T-cell (primary cell): ENCODE measurements at regions not wholly inside any gene's neighbourhood (a gene's known extent, or its start where the extent isn't known, plus 50 kb on each side); places are given as distances from the start of the nearest gene placed in this dataset.

Source experiments
- ATAC-seq, 4 experiments: fragments of 200-7000 bp in 3 of 4; fragments of 150-1000 bp in 1 of 4; cut with Tn5 transposase; replicated peaks in 1 of 4; 1 replicate in 3 of 4; 2 replicates in 1 of 4; pipeline ENCODE4 v1.10.0; 2021; ENCODE audit warnings: moderate library complexity in 3 of 4, mild to moderate bottlenecking in 2 of 4, moderate number of reproducible peaks in 1 of 4
- CTCF ChIA-PET, 2 donors: fragments of 300-600 bp; sonication (Branson Sonifier 250); formaldehyde crosslinking; loops; one replicate each; lab custom pipeline; 2022; ENCODE audit warnings: antibody characterized with exemption in 2 of 2; lab: Charles Lee
- POLR2A ChIA-PET, 2 donors: fragments of 300-600 bp; sonication (Branson Sonifier 250); formaldehyde crosslinking; loops; one replicate each; lab custom pipeline; 2022; ENCODE audit warnings: antibody characterized with exemption in 2 of 2; lab: Charles Lee
- DNase-seq, 35 experiments: peaks; one replicate each; pipeline versions ENCODE4 v3.0.0 to v3.0.0-alpha.2; 2013 to 2023
- H3K27ac ChIP-seq: one replicate; pipeline ENCODE4 v1.5.1; 2013; ENCODE audit warnings: low read length
- H3K27me3 ChIP-seq, 2 experiments: replicated peaks in 1 of 2; 1 replicate in 1 of 2; 2 replicates in 1 of 2; pipeline versions ENCODE4 v1.6.1 to v1.7.0; 2013; ENCODE audit warnings: low read length in 1 of 2, mixed read lengths in 1 of 2; ENCODE audit not compliant: control insufficient read depth in 2 of 2, insufficient read depth in 2 of 2; ENCODE audit errors: extremely low read depth in 1 of 2
- H3K36me3 ChIP-seq, 2 donors: 1 replicate in 1 of 2; 2 replicates in 1 of 2; pipeline versions ENCODE4 v1.6.1 to v1.7.0; 2013; ENCODE audit warnings: low read length in 1 of 2; ENCODE audit not compliant: control insufficient read depth in 2 of 2, insufficient read depth in 1 of 2; ENCODE audit errors: extremely low read depth in 1 of 2
- H3K4me1 ChIP-seq, 2 experiments: 1 replicate in 1 of 2; 2 replicates in 1 of 2; pipeline versions ENCODE4 v1.6.1 to v1.7.0; 2013; ENCODE audit warnings: low read length in 2 of 2, mixed read lengths in 1 of 2; ENCODE audit not compliant: insufficient read depth in 2 of 2, control insufficient read depth in 1 of 2; ENCODE audit errors: extremely low read depth in 1 of 2
- H3K4me3 ChIP-seq, 2 donors: 1 replicate in 1 of 2; 2 replicates in 1 of 2; pipeline versions ENCODE4 v1.5.1 to v1.7.0; 2013; ENCODE audit warnings: mild to moderate bottlenecking in 2 of 2, low read length in 1 of 2, moderate library complexity in 1 of 2; ENCODE audit not compliant: control insufficient read depth in 1 of 2; ENCODE audit errors: extremely low read depth in 1 of 2
- H3K9me3 ChIP-seq: 2 replicates; pipeline ENCODE4 v1.7.0; 2013
- H3K27ac Mint-ChIP-seq, 2 donors: one replicate each; pipeline ENCODE4 v1.8.0; 2020 to 2021; ENCODE audit warnings: mild to moderate bottlenecking in 2 of 2, mixed read lengths in 2 of 2
- H3K27me3 Mint-ChIP-seq, 2 donors: one replicate each; pipeline ENCODE4 v1.8.0; 2021 to 2022; ENCODE audit warnings: mixed read lengths in 2 of 2
- H3K36me3 Mint-ChIP-seq: one replicate; pipeline ENCODE4 v1.8.0; 2021; ENCODE audit warnings: mixed read lengths
- H3K4me1 Mint-ChIP-seq, 3 donors: one replicate each; pipeline ENCODE4 v1.8.0; 2020 to 2022; ENCODE audit warnings: mixed read lengths in 3 of 3, mild to moderate bottlenecking in 1 of 3
- H3K4me3 Mint-ChIP-seq, 3 donors: one replicate each; pipeline ENCODE4 v1.8.0; 2020 to 2022; ENCODE audit warnings: mild to moderate bottlenecking in 3 of 3, mixed read lengths in 3 of 3, moderate library complexity in 3 of 3
- H3K9me3 Mint-ChIP-seq, 3 donors: one replicate each; pipeline ENCODE4 v1.8.0; 2020 to 2022; ENCODE audit warnings: mixed read lengths in 3 of 3
- WGBS: methylation state at CpG from one replicate; pipeline ENCODE4 v1.1.5; 2013; ENCODE audit warnings: missing lambda C conversion rate; ENCODE audit not compliant: insufficient coverage; 5-methylcytosine and 5-hydroxymethylcytosine counted together

- no peak overlapping the region for H3K4me3 Mint-ChIP-seq
Observed at GRCh38 chr2:19435815-19436214, 77.4 kb upstream of the OSR1 start.

DNA sequence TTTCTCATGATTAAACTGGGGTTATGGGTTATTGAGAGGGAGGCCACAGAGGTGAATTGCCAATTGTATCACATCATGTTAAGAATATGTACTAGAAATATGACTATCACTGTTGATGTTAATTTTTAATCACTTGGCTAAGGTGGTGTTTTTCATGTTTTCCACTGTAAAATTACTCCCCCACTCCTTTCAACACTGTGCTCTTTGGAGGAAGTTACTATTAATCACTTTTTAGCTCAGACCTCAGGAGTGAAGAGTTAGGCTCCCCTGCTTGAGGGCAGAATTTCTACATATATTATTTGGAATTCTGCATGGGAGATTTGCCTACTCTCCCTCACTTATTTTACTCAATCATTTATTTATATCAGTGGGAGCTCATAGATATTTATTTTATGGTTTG lies 76.0 kb upstream of the OSR1 start:
- Mint-ChIP-seq H3K4me3 (no peak overlapping the region), H3K27me3 (peaks cover 12 to 29% of the 10 kb centered on the region in 2 donors), H3K36me3 (no peaks in the 10 kb centered on the region), H3K27ac (no peak overlapping the region), H3K4me1 (no peaks in the 10 kb centered on the region), H3K9me3 (no peaks in the 10 kb centered on the region)
- Histone ChIP-seq H3K27me3 (no peaks in the 10 kb centered on the region), H3K4me3 (no peak overlapping the region), H3K4me1 (no peaks in the 10 kb centered on the region), H3K9me3 (no peaks in the 10 kb centered on the region), H3K27ac (no peak overlapping the region), H3K36me3 (no peaks in the 10 kb centered on the region)
- no peak for ATAC-seq
- DNase-seq = no peak
- ChIA-PET CTCF (no interaction called here), POLR2A (no interaction called here)

More at GRCh38 chr2:19435815-19436214, 77.4 kb upstream of the OSR1 start:
- CTCF ChIA-PET = no interaction called here
- Histone ChIP-seq H3K36me3 (no peaks in the 10 kb centered on the region), H3K27me3 (peaks cover 0 to 2% of the 10 kb centered on the region in 2 experiments), H3K4me3 (no peak overlapping the region), H3K9me3 (no peaks in the 10 kb centered on the region), H3K4me1 (no peaks in the 10 kb centered on the region), H3K27ac (no peak overlapping the region)
- H3K4me1 Mint-ChIP-seq = no peaks in the 10 kb centered on the region
- 0% methylated on average over 1 of the region's 1 CpG for WGBS
- H3K36me3 Mint-ChIP-seq = no peaks in the 10 kb centered on the region
- ATAC-seq = no peak
- H3K27ac Mint-ChIP-seq = no peak overlapping the region
- peaks cover 12 to 35% of the 10 kb centered on the region in 2 donors for H3K27me3 Mint-ChIP-seq
- DNase-seq = no peak
- H3K9me3 Mint-ChIP-seq = no peaks in the 10 kb centered on the region
- POLR2A ChIA-PET = no interaction called here

GRCh38 chr2:19426941-19427340 lies 68.5 kb upstream of the OSR1 start:
- POLR2A ChIA-PET = no interaction called here

DNA sequence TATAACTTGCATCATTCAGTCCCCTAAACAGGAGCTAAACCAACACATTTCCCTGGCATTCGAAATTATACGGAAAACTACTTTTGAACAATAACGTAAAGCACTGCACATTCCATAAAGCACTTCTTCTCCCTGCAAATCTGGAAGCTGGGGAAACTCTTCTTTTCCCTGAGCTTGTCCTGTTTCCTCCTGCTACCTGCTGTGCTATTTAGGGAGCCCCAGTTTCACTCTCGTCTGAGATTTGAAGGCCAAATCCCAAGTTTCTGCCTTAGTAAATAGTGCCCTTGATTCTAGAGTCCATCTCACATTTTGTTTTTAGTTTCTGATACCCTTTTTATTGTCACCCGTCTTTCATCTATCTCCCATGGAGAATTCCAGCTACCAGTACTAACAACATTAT lies 67.7 kb upstream of the OSR1 start:
- ATAC-seq = no peak
- no peak for DNase-seq
- Mint-ChIP-seq H3K4me3 (no peak overlapping the region), H3K9me3 (no peaks in the 10 kb centered on the region), H3K27ac (no peak overlapping the region), H3K36me3 (no peaks in the 10 kb centered on the region), H3K27me3 (peaks cover 13 to 21% of the 10 kb centered on the region in 2 donors), H3K4me1 (no peaks in the 10 kb centered on the region)
- no peaks in the 10 kb centered on the region for H3K9me3 ChIP-seq
- 82% methylated on average over 4 of the region's 5 CpGs for WGBS
- H3K36me3 ChIP-seq = no peaks in the 10 kb centered on the region
- ChIA-PET CTCF (no interaction called here), POLR2A (no interaction called here)
- H3K27me3 ChIP-seq = peaks cover 0 to 4% of the 10 kb centered on the region in 2 experiments
- no peaks in the 10 kb centered on the region for H3K4me1 ChIP-seq
- H3K4me3 ChIP-seq = no peak overlapping the region
- no peak overlapping the region for H3K27ac ChIP-seq

More at GRCh38 chr2:19426941-19427340, 68.5 kb upstream of the OSR1 start:
- Mint-ChIP-seq H3K9me3 (no peaks in the 10 kb centered on the region), H3K27me3 (peaks cover 13 to 21% of the 10 kb centered on the region in 2 donors), H3K27ac (no peak overlapping the region), H3K36me3 (no peaks in the 10 kb centered on the region), H3K4me3 (no peak overlapping the region), H3K4me1 (no peaks in the 10 kb centered on the region)
- peaks cover 0 to 4% of the 10 kb centered on the region in 2 experiments for H3K27me3 ChIP-seq
- no peaks in the 10 kb centered on the region for H3K9me3 ChIP-seq
- no peak for DNase-seq
- ATAC-seq = no peak
- no peaks in the 10 kb centered on the region for H3K36me3 ChIP-seq
- CTCF ChIA-PET = interaction anchor here in 1 of 2 donors (0.7 kb wide), 1 partner anchor 210 kb away, joined by 4 read pairs; no protein-coding TSS in a partner anchor
- no peaks in the 10 kb centered on the region for H3K4me1 ChIP-seq
- H3K27ac ChIP-seq = no peak overlapping the region
- no peak overlapping the region for H3K4me3 ChIP-seq
- 97% methylated on average over 4 of the region's 6 CpGs for WGBS

DNA sequence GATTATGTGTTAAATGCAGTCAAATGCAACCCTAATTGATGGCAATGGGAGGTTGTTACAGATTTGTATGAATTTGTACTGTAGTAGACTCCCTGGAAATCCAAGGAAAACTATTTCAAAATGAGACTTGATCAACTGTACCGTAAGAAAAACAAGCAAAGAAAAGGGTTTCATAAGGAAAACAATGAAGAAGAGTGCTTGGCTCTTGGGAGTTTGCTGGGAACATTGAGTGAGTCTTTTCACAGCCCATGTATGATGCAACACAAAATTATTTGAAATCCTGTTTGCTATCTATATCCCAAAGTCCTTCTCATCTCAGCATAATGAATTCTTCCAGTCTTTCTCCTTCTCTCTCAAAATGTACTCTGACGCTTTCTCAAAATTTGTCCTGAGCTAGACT lies 67.0 kb upstream of the OSR1 start:
- WGBS = 73% methylated on average over 1 of the region's 2 CpGs
- no peaks in the 10 kb centered on the region for H3K9me3 ChIP-seq
- Mint-ChIP-seq H3K27ac (no peak overlapping the region), H3K9me3 (no peaks in the 10 kb centered on the region), H3K27me3 (peaks cover 13 to 17% of the 10 kb centered on the region in 2 donors), H3K36me3 (no peaks in the 10 kb centered on the region), H3K4me3 (no peak overlapping the region), H3K4me1 (no peaks in the 10 kb centered on the region)
- ChIA-PET POLR2A (no interaction called here), CTCF (no interaction called here)
- peaks cover 0 to 4% of the 10 kb centered on the region in 2 experiments for H3K27me3 ChIP-seq
- no peaks in the 10 kb centered on the region for H3K36me3 ChIP-seq
- no peaks in the 10 kb centered on the region for H3K4me1 ChIP-seq
- H3K27ac ChIP-seq = no peak overlapping the region
- ATAC-seq (no peak), DNase-seq (no peak)
- H3K4me3 ChIP-seq = no peak overlapping the region

DNA sequence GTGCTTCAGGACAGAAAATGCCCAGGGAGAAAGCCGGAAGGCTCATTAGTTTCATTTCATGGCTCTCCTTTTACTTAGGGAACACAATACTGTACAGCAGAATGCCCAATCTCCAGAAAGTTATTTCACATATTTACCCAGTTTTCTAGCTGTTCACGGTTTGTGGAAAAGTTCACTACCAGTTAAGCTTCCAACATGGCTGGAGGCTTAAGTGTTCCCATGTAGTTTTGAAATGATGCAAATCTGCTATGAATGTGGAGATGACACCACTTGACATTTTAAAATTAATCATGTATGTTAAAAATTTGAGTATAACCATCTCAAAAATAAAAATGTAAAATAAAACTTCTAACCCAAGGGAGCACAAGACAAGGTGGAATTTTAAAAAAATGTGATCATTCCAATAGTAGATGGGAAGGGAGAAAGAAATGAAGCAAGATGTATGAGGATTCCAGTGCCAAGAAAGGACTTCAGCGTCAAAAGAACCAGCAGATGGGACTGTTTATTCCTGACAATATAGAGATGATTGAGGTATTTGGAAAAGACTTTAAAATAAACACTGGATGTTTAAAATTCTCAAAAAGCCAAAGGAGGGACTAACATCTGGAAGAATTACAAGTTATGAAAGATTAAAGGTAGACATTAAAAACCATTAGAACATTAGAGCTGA lies 60.9 kb upstream of the OSR1 start:
- no peak overlapping the region for H3K27ac ChIP-seq
- ChIA-PET POLR2A (no interaction called here), CTCF (no interaction called here)
- Mint-ChIP-seq H3K9me3 (no peaks in the 10 kb centered on the region), H3K36me3 (no peaks in the 10 kb centered on the region), H3K4me3 (no peak overlapping the region), H3K4me1 (no peaks in the 10 kb centered on the region), H3K27ac (no peak overlapping the region), H3K27me3 (peaks cover 8 to 20% of the 10 kb centered on the region in 2 donors)
- H3K4me1 ChIP-seq = no peaks in the 10 kb centered on the region
- DNase-seq = no peak
- no peak for ATAC-seq
- no peak overlapping the region for H3K4me3 ChIP-seq
- no peaks in the 10 kb centered on the region for H3K36me3 ChIP-seq
- no peaks in the 10 kb centered on the region for H3K9me3 ChIP-seq
- H3K27me3 ChIP-seq = peaks cover 0 to 3% of the 10 kb centered on the region in 2 experiments
- 83% methylated on average over 1 of the region's 3 CpGs for WGBS
